ENCODE measurements at regions not wholly inside any gene's neighbourhood (a gene's known extent, or its start where the extent isn't known, plus 50 kb on each side); places are given as distances from the start of the nearest gene placed in this dataset.
A peak's percentile ranks its signal among the peaks of the same experiment; 100 is the strongest.

DNA sequence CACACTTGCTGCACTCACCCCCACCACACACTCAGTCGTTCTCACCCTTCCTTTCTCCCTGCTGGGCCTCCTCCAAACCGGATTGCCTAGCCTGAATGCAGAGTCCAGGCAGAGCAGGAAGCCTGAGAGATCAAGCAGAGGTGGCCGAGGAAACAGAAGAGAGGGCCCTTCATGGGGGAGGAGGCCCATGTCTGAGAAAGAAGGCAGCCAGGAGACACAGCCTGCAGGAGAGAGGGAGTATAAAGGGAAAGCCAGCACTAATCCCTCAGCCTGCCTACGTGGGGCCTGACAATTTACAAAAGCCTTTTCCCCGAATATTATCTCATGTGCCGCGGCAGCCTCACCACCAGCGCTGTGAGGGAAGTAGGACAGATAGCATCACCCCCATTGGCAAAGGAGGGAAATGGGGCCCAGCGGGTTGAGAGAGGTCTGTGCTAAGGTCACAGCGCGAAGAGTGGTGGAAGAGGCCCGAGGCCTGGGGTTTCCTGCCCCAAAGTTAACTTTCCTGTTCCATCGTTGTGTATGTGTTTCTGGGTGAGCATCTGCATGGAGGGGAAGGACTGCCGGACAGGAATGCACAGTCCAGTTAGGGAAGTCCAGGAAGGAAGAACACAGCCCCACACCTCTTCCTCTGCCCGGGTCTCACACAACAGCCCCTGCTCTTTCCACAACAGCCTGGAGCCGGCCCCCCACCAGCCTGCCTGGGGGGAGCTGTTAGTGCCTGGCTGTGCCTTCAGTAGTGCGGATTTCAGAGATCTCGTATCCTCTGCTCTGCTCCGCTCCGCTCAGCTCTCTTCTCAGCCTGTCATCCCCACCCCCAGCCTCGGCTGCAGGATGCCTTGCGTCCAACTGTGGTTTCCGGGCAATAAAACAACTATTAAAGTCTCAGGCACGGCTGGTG is 50.9 kb upstream of the BCOR start:
- H3K27me3 ChIP-seq (ENCODE audit: insufficient read depth, low read length, poor library complexity) = no peaks in the 10 kb centered on the region
- no peak overlapping the region for H3K4me2 ChIP-seq (ENCODE audit: insufficient read depth, low read length)
- DNase-seq (peak; percentile 40), ATAC-seq (ENCODE audit: insufficient read depth, low read depth) (no peak)
- H3K36me3 ChIP-seq (ENCODE audit: insufficient read depth, low read length) = no peaks in the 10 kb centered on the region
- H3K79me2 ChIP-seq (ENCODE audit: insufficient read depth, low read length) = peaks cover 28% of the 10 kb centered on the region
- TF ChIP-seq EZH2 (IDR thresholded peaks at IDR 0.05; ENCODE audit: borderline replicate concordance, low read depth, low read length, severe bottlenecking) = no peak
- TF ChIP-seq, protein P1, sequence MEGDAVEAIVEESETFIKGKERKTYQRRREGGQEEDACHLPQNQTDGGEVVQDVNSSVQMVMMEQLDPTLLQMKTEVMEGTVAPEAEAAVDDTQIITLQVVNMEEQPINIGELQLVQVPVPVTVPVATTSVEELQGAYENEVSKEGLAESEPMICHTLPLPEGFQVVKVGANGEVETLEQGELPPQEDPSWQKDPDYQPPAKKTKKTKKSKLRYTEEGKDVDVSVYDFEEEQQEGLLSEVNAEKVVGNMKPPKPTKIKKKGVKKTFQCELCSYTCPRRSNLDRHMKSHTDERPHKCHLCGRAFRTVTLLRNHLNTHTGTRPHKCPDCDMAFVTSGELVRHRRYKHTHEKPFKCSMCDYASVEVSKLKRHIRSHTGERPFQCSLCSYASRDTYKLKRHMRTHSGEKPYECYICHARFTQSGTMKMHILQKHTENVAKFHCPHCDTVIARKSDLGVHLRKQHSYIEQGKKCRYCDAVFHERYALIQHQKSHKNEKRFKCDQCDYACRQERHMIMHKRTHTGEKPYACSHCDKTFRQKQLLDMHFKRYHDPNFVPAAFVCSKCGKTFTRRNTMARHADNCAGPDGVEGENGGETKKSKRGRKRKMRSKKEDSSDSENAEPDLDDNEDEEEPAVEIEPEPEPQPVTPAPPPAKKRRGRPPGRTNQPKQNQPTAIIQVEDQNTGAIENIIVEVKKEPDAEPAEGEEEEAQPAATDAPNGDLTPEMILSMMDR (IDR thresholded peaks at IDR 0.05; ENCODE audit: borderline replicate concordance, extremely low read depth, low read length, poor library complexity, severe bottlenecking) = no peak
- H3K4me1 ChIP-seq (ENCODE audit: insufficient read depth, low read length) = peaks cover 80% of the 10 kb centered on the region
- H2AFZ ChIP-seq (ENCODE audit: low read depth, low read length) = no peak overlapping the region
- H3K9ac ChIP-seq (ENCODE audit: low read depth, low read length) = no peak overlapping the region
- no peak overlapping the region for H3K4me3 ChIP-seq (ENCODE audit: low read depth in 1 of 2, low read length in 2 of 2)
- H3K27ac ChIP-seq (ENCODE audit: low read length) = peak overlapping the region; percentile 27; the same call in 1 of the 2 replicates
- H3K9me3 ChIP-seq (ENCODE audit: insufficient read depth, low read length, severe bottlenecking) = no peaks in the 10 kb centered on the region
- H4K20me1 ChIP-seq (ENCODE audit: insufficient read depth, low read length) = no peaks in the 10 kb centered on the region

DNA sequence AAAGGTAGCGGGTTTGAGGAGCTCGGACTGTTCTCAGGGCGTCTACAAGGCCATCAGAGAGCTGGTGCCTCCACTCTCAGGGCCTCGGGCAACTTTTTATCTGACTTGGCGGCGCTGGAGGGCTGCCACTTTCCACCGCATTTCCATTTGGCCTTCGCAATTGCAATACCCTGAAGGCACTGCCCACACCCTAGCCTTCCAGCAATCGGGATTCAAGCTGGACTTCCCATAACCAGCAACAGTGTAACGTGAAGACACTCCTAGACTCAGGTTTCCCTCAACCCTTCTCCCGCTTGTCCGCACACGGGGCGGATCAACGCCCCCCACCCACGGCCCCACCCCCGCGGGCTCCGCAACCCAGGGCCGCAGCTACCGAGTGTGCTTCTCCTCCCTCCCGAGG is 50.2 kb upstream of the BCOR start:
- Histone ChIP-seq H3K9ac (ENCODE audit: low read depth, low read length) (no peak overlapping the region), H3K36me3 (ENCODE audit: insufficient read depth, low read length) (no peaks in the 10 kb centered on the region), H3K4me1 (ENCODE audit: insufficient read depth, low read length) (peaks cover 75% of the 10 kb centered on the region), H3K79me2 (ENCODE audit: insufficient read depth, low read length) (peaks cover 32% of the 10 kb centered on the region), H4K20me1 (ENCODE audit: insufficient read depth, low read length) (no peaks in the 10 kb centered on the region), H3K4me2 (ENCODE audit: insufficient read depth, low read length) (no peak overlapping the region), H3K27ac (ENCODE audit: low read length) (peak overlapping the region; percentile 27; the same call in 1 of the 2 replicates), H3K9me3 (ENCODE audit: insufficient read depth, low read length, severe bottlenecking) (no peaks in the 10 kb centered on the region), H2AFZ (ENCODE audit: low read depth, low read length) (no peak overlapping the region), H3K27me3 (ENCODE audit: insufficient read depth, low read length, poor library complexity) (no peaks in the 10 kb centered on the region), H3K4me3 (ENCODE audit: low read depth in 1 of 2, low read length in 2 of 2) (no peak overlapping the region)
- ATAC-seq (ENCODE audit: insufficient read depth, low read depth) (no peak), DNase-seq (no peak)
- no peak for TF ChIP-seq EZH2 (IDR thresholded peaks at IDR 0.05; ENCODE audit: borderline replicate concordance, low read depth, low read length, severe bottlenecking)
- TF ChIP-seq, protein P1 (IDR thresholded peaks at IDR 0.05; ENCODE audit: borderline replicate concordance, extremely low read depth, low read length, poor library complexity, severe bottlenecking) = no peak
